ENCODE measurements at regions not wholly inside any gene's neighbourhood (a gene's known extent, or its start where the extent isn't known, plus 50 kb on each side); places are given as distances from the start of the nearest gene placed in this dataset.

- ATAC-seq (no peak), FAIRE-seq (no peak), DNase-seq (ENCODE audit: extremely low read depth in 1 of 4, low spot score in 3 of 4) (no peak)
- intact Hi-C loops (cut with micrococcal nuclease) (no loop called here), in situ Hi-C loops (cut with MboI) (loop anchor here (10.0 kb wide), 1 partner anchor 559 kb away; no protein-coding TSS in a partner anchor)
- no TSS peak for BruUV-seq (replicated peaks)
- Histone ChIP-seq H3K4me3 (no peak overlapping the region), H4K20me1 (replicated peaks; ENCODE audit: control insufficient read depth, insufficient read depth, low read length) (no peaks in the 10 kb centered on the region), H3K4me2 (ENCODE audit: insufficient read depth, low read length) (no peak overlapping the region), H3K9ac (ENCODE audit: insufficient read depth in 1 of 2, low read depth in 2 of 2, low read length in 2 of 2) (no peak overlapping the region), H2AFZ (ENCODE audit: low read depth, low read length) (no peak overlapping the region), H3K79me2 (ENCODE audit: control insufficient read depth, insufficient read depth, low read length) (no peaks in the 10 kb centered on the region), H3K4me1 (replicated peaks in 1 of 2; ENCODE audit: control insufficient read depth in 2 of 2, insufficient read depth in 2 of 2, low read length in 2 of 2) (no peaks in the 10 kb centered on the region), H3K36me3 (ENCODE audit: control insufficient read depth, insufficient read depth, low read length) (no peaks in the 10 kb centered on the region), H3K27ac (ENCODE audit: extremely low read depth, low read depth, low read length) (no peak overlapping the region), H3K27me3 (ENCODE audit: control insufficient read depth in 2 of 2, insufficient read depth in 2 of 2, low read length in 2 of 2) (no peaks in the 10 kb centered on the region), H3K9me1 (ENCODE audit: control insufficient read depth, insufficient read depth, low read length) (no peaks in the 10 kb centered on the region), H3K9me3 (replicated peaks; ENCODE audit: control insufficient read depth, insufficient read depth, low read depth, low read length) (no peaks in the 10 kb centered on the region)
- ChIA-PET POLR2A (no interaction called here), CTCF (ENCODE audit: low intra/inter-chr PET ratio) (no interaction called here)
- 2% methylated on average over 8 of the region's 9 CpGs for WGBS (ENCODE audit: insufficient coverage, low coverage, missing lambda C conversion rate)
- TF ChIP-seq TRIM28 (IDR thresholded peaks at IDR 0.05) (no peak), ZNF445 (CRISPR knock-in tag; IDR thresholded peaks at IDR 0.05; ENCODE audit: low read depth) (no peak), TEAD4 (IDR thresholded peaks at IDR 0.05; ENCODE audit: low read length) (no peak), TEAD4 (CRISPR knock-in tag; IDR thresholded peaks at IDR 0.05; ENCODE audit: borderline replicate concordance) (no peak), ZNF449 (CRISPR knock-in tag; IDR thresholded peaks at IDR 0.05) (no peak), MCM2 (IDR thresholded peaks at IDR 0.05; ENCODE audit: low read depth) (no peak), STAG1 (CRISPR knock-in tag; IDR thresholded peaks at IDR 0.05; ENCODE audit: borderline replicate concordance) (no peak), ZNF316 (IDR thresholded peaks at IDR 0.05) (no peak), MEF2A (IDR thresholded peaks at IDR 0.05; ENCODE audit: control insufficient read depth, low read depth, low read length) (no peak), FOXJ3 (CRISPR knock-in tag; IDR thresholded peaks at IDR 0.05) (no peak), HMG20A (CRISPR knock-in tag; conservative IDR thresholded peaks at IDR 0.05) (no peak), ZNF436 (CRISPR knock-in tag; IDR thresholded peaks at IDR 0.05) (no peak)
- TF ChIP-seq, protein P1, sequence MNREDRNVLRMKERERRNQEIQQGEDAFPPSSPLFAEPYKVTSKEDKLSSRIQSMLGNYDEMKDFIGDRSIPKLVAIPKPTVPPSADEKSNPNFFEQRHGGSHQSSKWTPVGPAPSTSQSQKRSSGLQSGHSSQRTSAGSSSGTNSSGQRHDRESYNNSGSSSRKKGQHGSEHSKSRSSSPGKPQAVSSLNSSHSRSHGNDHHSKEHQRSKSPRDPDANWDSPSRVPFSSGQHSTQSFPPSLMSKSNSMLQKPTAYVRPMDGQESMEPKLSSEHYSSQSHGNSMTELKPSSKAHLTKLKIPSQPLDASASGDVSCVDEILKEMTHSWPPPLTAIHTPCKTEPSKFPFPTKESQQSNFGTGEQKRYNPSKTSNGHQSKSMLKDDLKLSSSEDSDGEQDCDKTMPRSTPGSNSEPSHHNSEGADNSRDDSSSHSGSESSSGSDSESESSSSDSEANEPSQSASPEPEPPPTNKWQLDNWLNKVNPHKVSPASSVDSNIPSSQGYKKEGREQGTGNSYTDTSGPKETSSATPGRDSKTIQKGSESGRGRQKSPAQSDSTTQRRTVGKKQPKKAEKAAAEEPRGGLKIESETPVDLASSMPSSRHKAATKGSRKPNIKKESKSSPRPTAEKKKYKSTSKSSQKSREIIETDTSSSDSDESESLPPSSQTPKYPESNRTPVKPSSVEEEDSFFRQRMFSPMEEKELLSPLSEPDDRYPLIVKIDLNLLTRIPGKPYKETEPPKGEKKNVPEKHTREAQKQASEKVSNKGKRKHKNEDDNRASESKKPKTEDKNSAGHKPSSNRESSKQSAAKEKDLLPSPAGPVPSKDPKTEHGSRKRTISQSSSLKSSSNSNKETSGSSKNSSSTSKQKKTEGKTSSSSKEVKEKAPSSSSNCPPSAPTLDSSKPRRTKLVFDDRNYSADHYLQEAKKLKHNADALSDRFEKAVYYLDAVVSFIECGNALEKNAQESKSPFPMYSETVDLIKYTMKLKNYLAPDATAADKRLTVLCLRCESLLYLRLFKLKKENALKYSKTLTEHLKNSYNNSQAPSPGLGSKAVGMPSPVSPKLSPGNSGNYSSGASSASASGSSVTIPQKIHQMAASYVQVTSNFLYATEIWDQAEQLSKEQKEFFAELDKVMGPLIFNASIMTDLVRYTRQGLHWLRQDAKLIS (CRISPR knock-in tag; IDR thresholded peaks at IDR 0.05): no peak
- TF ChIP-seq, protein P2, sequence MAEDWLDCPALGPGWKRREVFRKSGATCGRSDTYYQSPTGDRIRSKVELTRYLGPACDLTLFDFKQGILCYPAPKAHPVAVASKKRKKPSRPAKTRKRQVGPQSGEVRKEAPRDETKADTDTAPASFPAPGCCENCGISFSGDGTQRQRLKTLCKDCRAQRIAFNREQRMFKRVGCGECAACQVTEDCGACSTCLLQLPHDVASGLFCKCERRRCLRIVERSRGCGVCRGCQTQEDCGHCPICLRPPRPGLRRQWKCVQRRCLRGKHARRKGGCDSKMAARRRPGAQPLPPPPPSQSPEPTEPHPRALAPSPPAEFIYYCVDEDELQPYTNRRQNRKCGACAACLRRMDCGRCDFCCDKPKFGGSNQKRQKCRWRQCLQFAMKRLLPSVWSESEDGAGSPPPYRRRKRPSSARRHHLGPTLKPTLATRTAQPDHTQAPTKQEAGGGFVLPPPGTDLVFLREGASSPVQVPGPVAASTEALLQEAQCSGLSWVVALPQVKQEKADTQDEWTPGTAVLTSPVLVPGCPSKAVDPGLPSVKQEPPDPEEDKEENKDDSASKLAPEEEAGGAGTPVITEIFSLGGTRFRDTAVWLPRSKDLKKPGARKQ (CRISPR knock-in tag; IDR thresholded peaks at IDR 0.05): no peak
- TF ChIP-seq, protein P3, sequence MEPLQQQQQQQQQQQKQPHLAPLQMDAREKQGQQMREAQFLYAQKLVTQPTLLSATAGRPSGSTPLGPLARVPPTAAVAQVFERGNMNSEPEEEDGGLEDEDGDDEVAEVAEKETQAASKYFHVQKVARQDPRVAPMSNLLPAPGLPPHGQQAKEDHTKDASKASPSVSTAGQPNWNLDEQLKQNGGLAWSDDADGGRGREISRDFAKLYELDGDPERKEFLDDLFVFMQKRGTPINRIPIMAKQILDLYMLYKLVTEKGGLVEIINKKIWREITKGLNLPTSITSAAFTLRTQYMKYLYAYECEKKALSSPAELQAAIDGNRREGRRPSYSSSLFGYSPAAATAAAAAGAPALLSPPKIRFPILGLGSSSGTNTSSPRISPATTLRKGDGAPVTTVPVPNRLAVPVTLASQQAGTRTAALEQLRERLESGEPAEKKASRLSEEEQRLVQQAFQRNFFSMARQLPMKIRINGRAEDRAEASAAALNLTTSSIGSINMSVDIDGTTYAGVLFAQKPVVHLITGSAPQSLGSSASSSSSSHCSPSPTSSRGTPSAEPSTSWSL (CRISPR knock-in tag; IDR thresholded peaks at IDR 0.05; ENCODE audit: borderline replicate concordance): no peak
These were observed 387.7 kb downstream of the BTBD3 start for GRCh38 chr20:12305188-12305950.
